HG03558 (cell line): ENCODE measurements at regions not wholly inside any gene's neighbourhood (a gene's known extent, or its start where the extent isn't known, plus 50 kb on each side); places are given as distances from the start of the nearest gene placed in this dataset.

ENCODE experiments used
- ATAC-seq: cut with Tn5 transposase; IDR thresholded peaks from one replicate; pipeline ENCODE4 v1.9.1; 2021; ENCODE audit warnings: moderate number of reproducible peaks; ENCODE audit not compliant: unreplicated experiment; ENCODE audit errors: extremely low read depth

DNA sequence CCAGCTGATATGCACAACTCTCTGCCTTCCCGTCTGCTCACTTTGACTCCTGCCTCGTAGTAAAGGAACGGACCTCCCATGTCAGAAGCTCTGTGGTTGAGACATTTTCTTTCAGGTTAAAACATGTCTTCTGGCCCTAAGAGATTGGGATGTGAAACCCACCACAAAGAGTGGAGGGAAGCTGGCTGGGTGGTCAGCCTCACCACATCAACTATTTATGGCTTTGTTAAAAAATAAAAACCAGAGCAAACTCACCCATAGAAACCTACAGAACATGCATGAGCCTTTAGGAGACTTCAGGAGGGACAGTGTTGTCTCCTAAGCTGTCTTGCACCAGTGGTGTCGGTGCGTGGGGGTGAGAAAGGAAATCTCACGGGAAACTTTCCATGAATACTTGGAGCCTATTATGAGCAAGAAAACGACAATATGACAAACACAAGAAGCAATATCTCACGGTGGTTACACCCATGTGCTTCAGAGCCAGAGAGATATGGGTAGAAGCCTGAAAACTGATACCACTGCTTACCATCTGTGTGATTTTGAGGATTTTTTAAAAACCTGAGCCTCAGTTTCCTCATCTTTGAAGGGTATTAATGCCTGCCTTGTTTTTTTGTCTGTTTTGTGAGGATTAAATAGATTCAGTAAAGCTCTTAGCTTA, 61.7 kb upstream of the XYLT1 start:
- no peak for ATAC-seq

DNA sequence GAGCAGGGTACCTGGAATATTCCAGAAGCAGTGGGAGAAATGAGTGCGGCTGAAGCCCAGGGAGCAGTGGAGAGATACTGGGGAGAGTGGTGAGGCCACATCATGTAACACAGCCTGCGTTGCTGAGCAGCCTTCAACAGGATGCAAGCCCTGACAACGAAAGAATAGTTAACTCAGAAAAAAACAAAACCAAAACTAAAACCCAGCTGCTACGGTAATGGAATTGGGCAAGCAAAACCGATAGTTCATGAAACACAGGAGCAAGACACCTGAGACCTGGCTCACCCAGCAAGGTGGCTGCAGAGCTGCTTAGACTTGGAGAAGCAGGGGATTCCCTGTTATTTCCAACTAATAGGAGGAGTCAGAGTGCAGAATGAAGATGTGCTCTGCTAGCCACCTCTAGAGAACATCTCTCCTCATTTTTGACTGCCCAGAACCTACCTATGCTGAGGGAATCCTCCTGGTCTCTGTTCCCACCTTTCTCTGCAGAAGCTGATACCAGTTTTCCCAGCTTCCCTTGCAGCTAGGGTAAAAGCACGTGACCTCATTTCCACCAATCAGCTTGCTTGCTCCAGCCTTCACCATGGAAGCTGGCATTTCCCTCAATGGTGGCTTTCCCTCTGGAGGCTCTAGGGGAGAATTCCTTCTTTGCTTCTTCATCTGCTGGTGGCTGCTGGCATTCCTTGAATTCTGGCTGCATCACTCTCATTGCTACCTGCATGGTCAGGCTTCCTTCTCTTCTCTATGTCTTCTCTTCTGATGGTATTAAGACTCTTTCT, 59.4 kb upstream of the XYLT1 start:
- peak; percentile 70 for ATAC-seq

- no peak for ATAC-seq
Observed at GRCh38 chr16:17526956-17527937, 56.5 kb upstream of the XYLT1 start.

GRCh38 chr16:17524656-17525055, 53.9 kb upstream of the XYLT1 start:
- no peak for ATAC-seq

DNA sequence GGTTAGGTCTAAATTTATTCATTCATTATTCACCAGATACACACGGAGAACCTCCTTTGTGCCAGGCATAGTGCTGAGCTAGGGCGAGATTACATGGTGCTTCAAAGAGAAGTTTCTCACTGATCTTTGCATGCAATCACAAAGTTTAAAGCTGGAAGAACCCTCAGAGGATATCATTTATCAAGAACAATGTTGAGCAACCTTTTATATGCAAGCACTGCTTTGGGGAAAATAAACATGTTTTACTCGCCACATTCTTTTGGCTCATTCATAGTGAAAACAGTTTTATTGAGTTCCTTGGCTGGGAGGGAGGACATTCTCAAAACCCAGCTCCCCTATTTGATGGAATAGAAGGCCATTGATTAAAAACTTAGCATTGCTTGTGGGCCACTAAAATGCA, 49.8 kb upstream of the XYLT1 start:
- no peak for ATAC-seq
